ENCODE measurements at regions not wholly inside any gene's neighbourhood (a gene's known extent, or its start where the extent isn't known, plus 50 kb on each side); places are given as distances from the start of the nearest gene placed in this dataset.

DNA sequence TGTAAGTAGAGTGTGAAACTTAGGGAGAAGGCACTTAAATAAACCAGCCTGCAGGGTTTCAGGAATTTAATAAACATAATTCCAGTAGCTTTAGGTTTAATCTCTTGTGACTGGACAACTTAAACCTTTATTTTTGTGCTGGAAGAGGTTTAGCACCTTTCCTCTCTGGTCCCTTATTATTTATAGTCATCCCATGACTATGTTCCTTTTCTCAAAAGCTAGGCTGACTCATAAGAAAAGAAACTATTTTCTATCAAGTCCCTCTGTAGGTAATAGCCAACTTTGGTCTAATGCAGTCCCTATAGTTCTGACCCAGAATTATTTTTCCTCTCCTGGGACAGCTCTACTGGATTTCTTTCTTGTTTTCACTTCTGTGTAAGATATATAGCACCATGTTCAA lies 588.9 kb downstream of the NR2F1-AS1 start:
- no peak overlapping the region for H3K27ac Mint-ChIP-seq
- H3K27me3 Mint-ChIP-seq: no peaks in the 10 kb centered on the region
- Histone ChIP-seq H3K36me3 (ENCODE audit: control insufficient read depth, insufficient read depth, low read length) (no peaks in the 10 kb centered on the region), H3K4me1 (ENCODE audit: control insufficient read depth, insufficient read depth, low read length, poor library complexity, severe bottlenecking) (no peaks in the 10 kb centered on the region), H3K27me3 (ENCODE audit: control insufficient read depth, insufficient read depth, low read length) (no peaks in the 10 kb centered on the region), H3K9me3 (ENCODE audit: control insufficient read depth in 2 of 2, low read length in 2 of 2) (no peaks in the 10 kb centered on the region), H3K4me3 (ENCODE audit: low read depth, low read length) (no peak overlapping the region), H3K27ac (ENCODE audit: insufficient read depth, low read length, poor library complexity, severe bottlenecking) (no peak overlapping the region)
- no peak for ATAC-seq (ENCODE audit: low read depth in 2 of 2)
- no peaks in the 10 kb centered on the region for H3K36me3 Mint-ChIP-seq
- no peak overlapping the region for H3K4me3 Mint-ChIP-seq
- peaks cover 0 to 5% (median 0%) of the 10 kb centered on the region in 4 donors for H3K4me1 Mint-ChIP-seq
- no peak for DNase-seq
- peaks cover 0 to 8% (median 2%) of the 10 kb centered on the region in 7 donors for H3K9me3 Mint-ChIP-seq

DNA sequence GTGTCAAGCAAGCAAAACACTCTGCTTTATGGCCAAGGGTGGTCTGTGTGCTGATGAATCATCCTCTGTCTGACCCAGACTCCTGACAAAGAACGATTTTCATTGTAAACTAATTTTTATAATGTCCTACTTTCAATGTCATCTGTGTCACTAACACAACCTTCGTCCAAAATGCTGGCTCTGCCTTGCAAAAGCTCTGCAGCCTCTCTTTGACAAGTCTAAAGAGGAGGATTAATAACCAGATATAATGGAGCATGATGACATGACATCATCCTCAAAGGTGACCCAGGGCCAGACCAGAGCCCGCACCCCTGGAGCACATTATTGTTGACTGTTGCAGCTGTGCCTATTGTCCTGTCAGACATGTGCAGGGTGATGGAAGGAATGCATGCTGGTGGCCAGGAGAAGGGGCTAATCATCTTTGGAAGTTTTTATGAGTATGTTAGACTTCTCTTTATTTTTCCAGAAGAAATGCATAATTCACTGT lies 589.4 kb downstream of the NR2F1-AS1 start:
- no peaks in the 10 kb centered on the region for H3K9me3 ChIP-seq (ENCODE audit: control insufficient read depth in 2 of 2, low read length in 2 of 2)
- H3K27ac Mint-ChIP-seq: no peak overlapping the region
- DNase-seq (no peak), ATAC-seq (ENCODE audit: low read depth in 2 of 2) (no peak)
- H3K4me3 Mint-ChIP-seq: no peak overlapping the region
- H3K9me3 Mint-ChIP-seq: peaks cover 0 to 11% (median 2%) of the 10 kb centered on the region in 7 donors
- no peaks in the 10 kb centered on the region for H3K27me3 ChIP-seq (ENCODE audit: control insufficient read depth, insufficient read depth, low read length)
- H3K36me3 Mint-ChIP-seq: no peaks in the 10 kb centered on the region
- H3K4me1 ChIP-seq (ENCODE audit: control insufficient read depth, insufficient read depth, low read length, poor library complexity, severe bottlenecking): no peaks in the 10 kb centered on the region
- no peaks in the 10 kb centered on the region for H3K36me3 ChIP-seq (ENCODE audit: control insufficient read depth, insufficient read depth, low read length)
- H3K27me3 Mint-ChIP-seq: no peaks in the 10 kb centered on the region
- H3K4me1 Mint-ChIP-seq: peaks cover 0 to 5% (median 0%) of the 10 kb centered on the region in 4 donors
- H3K27ac ChIP-seq (ENCODE audit: insufficient read depth, low read length, poor library complexity, severe bottlenecking): no peak overlapping the region
- H3K4me3 ChIP-seq (ENCODE audit: low read depth, low read length): no peak overlapping the region

DNA sequence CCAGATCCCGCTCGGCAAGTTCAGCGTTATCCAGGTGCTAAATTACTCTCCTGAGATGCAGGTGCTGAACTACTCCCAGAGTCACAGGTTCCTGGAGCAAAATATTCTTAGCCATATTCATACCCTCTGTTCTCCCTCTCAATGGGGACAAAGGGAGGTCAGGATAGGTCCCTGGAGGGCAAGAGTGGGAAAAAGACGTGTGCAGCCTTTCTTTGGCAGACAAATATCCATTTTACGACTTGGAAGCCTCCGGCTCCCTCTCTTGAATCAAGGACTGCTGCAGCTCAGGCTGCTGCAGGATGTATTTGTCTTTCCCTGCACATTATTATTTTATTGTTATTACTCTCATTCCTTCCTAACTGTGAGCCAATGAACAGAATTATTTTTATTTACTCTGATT lies 590.2 kb downstream of the NR2F1-AS1 start:
- no peak overlapping the region for H3K27ac Mint-ChIP-seq
- no peaks in the 10 kb centered on the region for H3K9me3 ChIP-seq (ENCODE audit: control insufficient read depth in 2 of 2, low read length in 2 of 2)
- H3K4me3 Mint-ChIP-seq: no peak overlapping the region
- H3K9me3 Mint-ChIP-seq: peaks cover 0 to 11% (median 2%) of the 10 kb centered on the region in 7 donors
- no peaks in the 10 kb centered on the region for H3K27me3 Mint-ChIP-seq
- no peaks in the 10 kb centered on the region for H3K36me3 Mint-ChIP-seq
- H3K27ac ChIP-seq (ENCODE audit: insufficient read depth, low read length, poor library complexity, severe bottlenecking): no peak overlapping the region
- H3K4me3 ChIP-seq (ENCODE audit: low read depth, low read length): no peak overlapping the region
- H3K36me3 ChIP-seq (ENCODE audit: control insufficient read depth, insufficient read depth, low read length): no peaks in the 10 kb centered on the region
- ATAC-seq (ENCODE audit: low read depth in 2 of 2): no peak
- no peaks in the 10 kb centered on the region for H3K27me3 ChIP-seq (ENCODE audit: control insufficient read depth, insufficient read depth, low read length)
- no peak for DNase-seq
- peaks cover 0 to 5% (median 0%) of the 10 kb centered on the region in 4 donors for H3K4me1 Mint-ChIP-seq
- H3K4me1 ChIP-seq (ENCODE audit: control insufficient read depth, insufficient read depth, low read length, poor library complexity, severe bottlenecking): no peaks in the 10 kb centered on the region

GRCh38 chr5:92981001-92981400 lies 600.0 kb downstream of the NR2F1-AS1 start:
- Histone ChIP-seq H3K4me3 (ENCODE audit: low read depth, low read length) (no peak overlapping the region), H3K4me1 (ENCODE audit: control insufficient read depth, insufficient read depth, low read length, poor library complexity, severe bottlenecking) (no peaks in the 10 kb centered on the region), H3K27ac (ENCODE audit: insufficient read depth, low read length, poor library complexity, severe bottlenecking) (no peak overlapping the region), H3K9me3 (ENCODE audit: control insufficient read depth in 2 of 2, low read length in 2 of 2) (no peaks in the 10 kb centered on the region), H3K27me3 (ENCODE audit: control insufficient read depth, insufficient read depth, low read length) (no peaks in the 10 kb centered on the region), H3K36me3 (ENCODE audit: control insufficient read depth, insufficient read depth, low read length) (no peaks in the 10 kb centered on the region)
- Mint-ChIP-seq H3K27me3 (no peaks in the 10 kb centered on the region), H3K36me3 (no peaks in the 10 kb centered on the region), H3K9me3 (peaks cover 0 to 12% (median 2%) of the 10 kb centered on the region in 7 donors), H3K4me3 (no peak overlapping the region), H3K27ac (no peak overlapping the region), H3K4me1 (no peaks in the 10 kb centered on the region)
- DNase-seq: no peak
- no peak for ATAC-seq (ENCODE audit: low read depth in 2 of 2)

DNA sequence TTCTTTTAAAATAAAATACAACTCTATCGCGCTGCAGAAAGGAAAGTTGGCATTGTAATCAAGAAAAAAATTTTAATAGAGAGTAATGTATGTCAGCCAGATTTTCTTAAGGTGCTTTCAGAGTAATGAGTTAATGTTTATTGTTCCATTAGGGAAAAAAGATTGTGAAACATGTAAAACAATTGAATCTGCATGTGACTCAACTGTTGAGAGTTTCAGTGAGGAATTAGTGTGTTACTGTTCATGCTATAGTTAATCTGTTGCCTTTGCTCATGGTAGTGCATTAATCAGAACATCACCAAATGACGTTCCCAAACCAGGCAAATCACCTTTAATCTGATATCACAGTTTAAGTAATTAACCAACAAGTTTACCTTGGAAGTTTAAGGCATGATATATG lies 600.5 kb downstream of the NR2F1-AS1 start:
- no peaks in the 10 kb centered on the region for H3K27me3 Mint-ChIP-seq
- no peak overlapping the region for H3K27ac Mint-ChIP-seq
- Histone ChIP-seq H3K4me3 (ENCODE audit: low read depth, low read length) (no peak overlapping the region), H3K27me3 (ENCODE audit: control insufficient read depth, insufficient read depth, low read length) (no peaks in the 10 kb centered on the region), H3K4me1 (ENCODE audit: control insufficient read depth, insufficient read depth, low read length, poor library complexity, severe bottlenecking) (no peaks in the 10 kb centered on the region), H3K27ac (ENCODE audit: insufficient read depth, low read length, poor library complexity, severe bottlenecking) (no peak overlapping the region), H3K36me3 (ENCODE audit: control insufficient read depth, insufficient read depth, low read length) (no peaks in the 10 kb centered on the region), H3K9me3 (ENCODE audit: control insufficient read depth in 2 of 2, low read length in 2 of 2) (no peaks in the 10 kb centered on the region)
- H3K36me3 Mint-ChIP-seq: no peaks in the 10 kb centered on the region
- DNase-seq (no peak), ATAC-seq (ENCODE audit: low read depth in 2 of 2) (no peak)
- H3K9me3 Mint-ChIP-seq: peaks cover 0 to 12% (median 2%) of the 10 kb centered on the region in 7 donors
- no peaks in the 10 kb centered on the region for H3K4me1 Mint-ChIP-seq
- H3K4me3 Mint-ChIP-seq: no peak overlapping the region

- DNase-seq: no peak
- no peaks in the 10 kb centered on the region for H3K36me3 Mint-ChIP-seq
- H3K4me3 ChIP-seq (ENCODE audit: low read depth, low read length): no peak overlapping the region
- no peak overlapping the region for H3K4me3 Mint-ChIP-seq
- peaks cover 0 to under 1% of the 10 kb centered on the region in 2 experiments for H3K9me3 ChIP-seq (ENCODE audit: control insufficient read depth in 2 of 2, low read length in 2 of 2)
- H3K4me1 Mint-ChIP-seq: no peaks in the 10 kb centered on the region
- no peaks in the 10 kb centered on the region for H3K27me3 Mint-ChIP-seq
- H3K36me3 ChIP-seq (ENCODE audit: control insufficient read depth, insufficient read depth, low read length): no peaks in the 10 kb centered on the region
- H3K27me3 ChIP-seq (ENCODE audit: control insufficient read depth, insufficient read depth, low read length): no peaks in the 10 kb centered on the region
- H3K4me1 ChIP-seq (ENCODE audit: control insufficient read depth, insufficient read depth, low read length, poor library complexity, severe bottlenecking): no peaks in the 10 kb centered on the region
- H3K27ac Mint-ChIP-seq: no peak overlapping the region
- ATAC-seq (ENCODE audit: low read depth in 2 of 2): no peak
- H3K27ac ChIP-seq (ENCODE audit: insufficient read depth, low read length, poor library complexity, severe bottlenecking): no peak overlapping the region
- H3K9me3 Mint-ChIP-seq: peaks cover 0 to 12% (median 2%) of the 10 kb centered on the region in 7 donors
These were observed 601.3 kb downstream of the NR2F1-AS1 start for GRCh38 chr5:92979716-92980115.

DNA sequence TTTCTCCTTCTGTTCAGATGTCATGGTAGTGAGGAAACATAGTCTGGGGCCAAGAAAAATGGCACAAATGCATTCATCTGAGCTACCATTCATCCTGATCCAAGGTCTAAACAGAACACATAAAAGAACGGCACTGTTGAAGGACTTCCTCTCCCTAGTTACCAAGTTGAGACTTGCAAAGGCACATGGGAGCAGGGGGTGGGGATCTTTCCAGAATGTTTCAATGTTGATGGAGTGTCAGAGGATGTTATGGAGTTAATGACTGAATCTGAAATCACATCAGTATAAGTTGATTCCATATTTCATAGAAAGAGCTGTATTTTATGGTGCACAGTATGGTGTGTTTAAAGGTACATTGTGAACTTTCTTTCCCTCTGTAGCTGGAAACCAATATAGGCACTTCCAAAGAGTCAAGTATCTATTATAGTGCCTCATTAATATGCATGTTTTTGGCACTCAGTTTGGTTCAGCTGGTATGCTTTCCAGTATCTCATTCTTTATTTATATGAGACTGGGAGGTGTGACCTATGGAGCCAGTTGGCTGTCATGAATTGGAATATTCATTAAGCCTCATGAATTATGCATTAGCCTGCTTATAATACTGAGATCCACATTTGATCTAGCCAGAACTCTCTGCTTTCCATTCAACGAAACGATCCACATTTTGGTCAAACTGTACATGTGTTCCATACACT lies 603.0 kb downstream of the NR2F1-AS1 start:
- Mint-ChIP-seq H3K9me3 (peaks cover 0 to 5% (median 2%) of the 10 kb centered on the region in 7 donors), H3K4me1 (no peaks in the 10 kb centered on the region), H3K27me3 (no peaks in the 10 kb centered on the region), H3K27ac (no peak overlapping the region), H3K4me3 (no peak overlapping the region), H3K36me3 (no peaks in the 10 kb centered on the region)
- Histone ChIP-seq H3K4me1 (ENCODE audit: control insufficient read depth, insufficient read depth, low read length, poor library complexity, severe bottlenecking) (no peaks in the 10 kb centered on the region), H3K36me3 (ENCODE audit: control insufficient read depth, insufficient read depth, low read length) (no peaks in the 10 kb centered on the region), H3K4me3 (ENCODE audit: low read depth, low read length) (no peak overlapping the region), H3K27me3 (ENCODE audit: control insufficient read depth, insufficient read depth, low read length) (no peaks in the 10 kb centered on the region), H3K27ac (ENCODE audit: insufficient read depth, low read length, poor library complexity, severe bottlenecking) (no peak overlapping the region), H3K9me3 (ENCODE audit: control insufficient read depth in 2 of 2, low read length in 2 of 2) (peaks cover 0 to 4% of the 10 kb centered on the region in 2 experiments)
- no peak for ATAC-seq (ENCODE audit: low read depth in 2 of 2)
- DNase-seq: no peak

DNA sequence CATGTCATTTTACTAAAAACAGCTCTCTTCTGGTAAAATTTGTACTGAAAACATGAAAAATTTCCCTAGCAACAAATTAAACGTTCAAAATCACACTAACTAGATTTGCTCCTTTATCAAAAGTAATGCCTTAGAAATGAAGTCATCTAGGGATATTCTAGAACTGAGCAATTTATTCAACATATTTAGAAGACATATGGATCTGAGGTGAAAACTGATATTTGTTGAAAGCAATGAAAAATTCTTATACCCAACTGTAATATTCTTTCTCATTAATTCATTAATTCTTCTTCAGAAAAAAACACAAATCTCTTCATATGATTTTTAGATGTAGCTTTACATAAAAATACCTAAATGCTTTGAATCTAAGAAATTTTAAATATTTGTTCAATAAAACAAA lies 604.9 kb downstream of the NR2F1-AS1 start:
- no peaks in the 10 kb centered on the region for H3K4me1 ChIP-seq (ENCODE audit: control insufficient read depth, insufficient read depth, low read length, poor library complexity, severe bottlenecking)
- H3K4me1 Mint-ChIP-seq: no peaks in the 10 kb centered on the region
- no peaks in the 10 kb centered on the region for H3K36me3 Mint-ChIP-seq
- no peak for ATAC-seq (ENCODE audit: low read depth in 2 of 2)
- no peaks in the 10 kb centered on the region for H3K36me3 ChIP-seq (ENCODE audit: control insufficient read depth, insufficient read depth, low read length)
- DNase-seq: no peak
- H3K9me3 Mint-ChIP-seq: peaks cover 0 to 4% (median 1%) of the 10 kb centered on the region in 7 donors
- no peaks in the 10 kb centered on the region for H3K27me3 Mint-ChIP-seq
- no peak overlapping the region for H3K27ac ChIP-seq (ENCODE audit: insufficient read depth, low read length, poor library complexity, severe bottlenecking)
- no peak overlapping the region for H3K4me3 ChIP-seq (ENCODE audit: low read depth, low read length)
- no peaks in the 10 kb centered on the region for H3K27me3 ChIP-seq (ENCODE audit: control insufficient read depth, insufficient read depth, low read length)
- no peak overlapping the region for H3K27ac Mint-ChIP-seq
- H3K9me3 ChIP-seq (ENCODE audit: control insufficient read depth in 2 of 2, low read length in 2 of 2): peaks cover 0 to 4% of the 10 kb centered on the region in 2 experiments
- H3K4me3 Mint-ChIP-seq: no peak overlapping the region

All from CD4-positive, CD25-positive, alpha-beta regulatory T cell (primary cell).